Heart left ventricle (tissue), 13 donors: ENCODE measurements at regions not wholly inside any gene's neighbourhood (a gene's known extent, or its start where the extent isn't known, plus 50 kb on each side); places are given as distances from the start of the nearest gene placed in this dataset.

Experiments used
- CTCF ChIP-seq, 12 donors: fragments of 200-600 bp; sonication (generic) in 4 of 12; IDR thresholded peaks; one replicate each; pipeline versions ENCODE4 v1.5.0 to v1.8.0; 2018 to 2022; ENCODE audit warnings: antibody characterized with exemption in 12 of 12, mild to moderate bottlenecking in 5 of 12
- POLR2A ChIP-seq, 2 donors: fragments of 450-650 bp; IDR thresholded peaks; one replicate each; pipeline ENCODE4 v1.6.1; 2017; ENCODE audit warnings: antibody characterized with exemption in 2 of 2, mild to moderate bottlenecking in 2 of 2, moderate library complexity in 2 of 2
- donor health status: ischemic (EF 13 %, LVEDD 7.1; RV severe dilation, severe dysfunction).
- donor health status: DM: no; HTN: yes; CAD: no.
- donor health status: DM: no; HTN: no; CAD: no.
- donor health status: ischemic (EF 25% LVEDD 6.9; RV normal size, moderate dysfunction).
- donor health status: ischemic (EF 25% LVEDD 5.7; RV mildly dilated, moderate dysfunction).
- donor health status: ischemic (EF 35%, LVEDD 5.7; RV mildly dilated, moderate dysfunction).
- donor health status: nonischemic (EF 11% LVEDD 7.7; RV severe dilation, severe dysfunction).
- donor health status: DM: yes; HTN: yes; CAD: no.
- donor health status: PGD.
- donor health status: ischemic (EF 29% LVEDD 5.4; RV normal size, mild dysfunction).
- donor health status: nonischemic (EF 23%, LVEDD 6.1; RV moderate dilation, normal function).

GRCh38 chr7:142379201-142379885, 121.5 kb upstream of the PRSS58 start:
- no peak for TF ChIP-seq CTCF (IDR thresholded peaks at IDR 0.05)
- TF ChIP-seq POLR2A (IDR thresholded peaks at IDR 0.05) = no peak
